ENCODE measurements at regions not wholly inside any gene's neighbourhood (a gene's known extent, or its start where the extent isn't known, plus 50 kb on each side); places are given as distances from the start of the nearest gene placed in this dataset.
A peak's percentile ranks its signal among the peaks of the same experiment; 100 is the strongest.
"Not testable (repeated sequence)": the region's sequence is repeated elsewhere in the genome, so short reads cannot be mapped to it uniquely, and the experiment has no call there.

DNA sequence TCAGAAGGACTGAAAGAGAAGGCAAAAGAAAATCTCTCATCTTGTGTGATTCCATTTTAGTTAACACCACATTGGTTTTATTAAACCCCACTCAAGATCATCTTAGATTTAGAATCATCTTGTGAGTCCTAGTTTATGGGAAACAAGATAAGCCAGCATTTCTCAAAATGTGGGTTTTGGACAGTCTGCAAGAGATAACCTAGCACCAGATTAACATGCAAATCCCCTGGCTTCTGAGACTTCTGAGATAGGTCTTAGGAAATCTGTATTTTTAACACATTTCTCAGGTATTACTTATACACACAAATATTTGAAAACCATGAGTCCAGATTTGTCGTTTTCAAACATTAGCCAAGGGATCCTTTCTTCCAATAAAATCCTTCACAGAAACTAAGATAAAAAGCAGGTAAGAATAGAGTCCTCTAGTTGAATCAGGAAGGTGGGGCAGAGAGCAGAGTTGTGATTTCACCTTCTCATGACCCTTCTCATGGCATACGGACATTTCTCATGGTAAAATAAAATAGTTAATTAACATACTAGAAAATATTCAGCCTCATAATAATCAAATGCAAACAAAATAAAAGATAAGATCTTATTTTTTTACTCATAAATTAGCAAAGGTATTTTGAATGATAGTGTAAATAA is 287.2 kb upstream of the FN1 start:
- no peak overlapping the region for H3K27ac ChIP-seq
- TF ChIP-seq POLR2A (IDR thresholded peaks at IDR 0.05): no peak
- TF ChIP-seq EP300 (IDR thresholded peaks at IDR 0.05): no peak
- no peak for TF ChIP-seq CTCF (IDR thresholded peaks at IDR 0.05)
- no peaks in the 10 kb centered on the region for H3K27me3 ChIP-seq
- H3K4me3 ChIP-seq: no peak overlapping the region
- intact Hi-C loops (cut with DNase I): no loop called here
- no peaks in the 10 kb centered on the region for H3K36me3 ChIP-seq
- no peaks in the 10 kb centered on the region for H3K9me3 ChIP-seq
- no peak for DNase-seq
- WGBS, 3 donors: 84 to 89% (median 87%) methylated on average over 2 of the region's 2 CpGs
- H3K4me1 ChIP-seq (ENCODE audit: insufficient read depth): peaks cover 5% of the 10 kb centered on the region

- Histone ChIP-seq H3K9me3 (no peaks in the 10 kb centered on the region), H3K4me3 (no peak overlapping the region), H3K4me1 (ENCODE audit: insufficient read depth) (peaks cover 8% of the 10 kb centered on the region), H3K27me3 (no peaks in the 10 kb centered on the region), H3K27ac (no peak overlapping the region), H3K36me3 (no peaks in the 10 kb centered on the region)
- TF ChIP-seq EP300 (IDR thresholded peaks at IDR 0.05): no peak
- no peak for TF ChIP-seq POLR2A (IDR thresholded peaks at IDR 0.05)
- no peak for TF ChIP-seq CTCF (IDR thresholded peaks at IDR 0.05)
- DNase-seq: peak in 1 of 5 donors; percentile 47
- intact Hi-C loops (cut with DNase I): no loop called here
- WGBS, 3 donors: 57 to 74% (median 58%) methylated on average over 5 of the region's 5 CpGs
Observed at GRCh38 chr2:215722125-215722524, 286.3 kb upstream of the FN1 start.

DNA sequence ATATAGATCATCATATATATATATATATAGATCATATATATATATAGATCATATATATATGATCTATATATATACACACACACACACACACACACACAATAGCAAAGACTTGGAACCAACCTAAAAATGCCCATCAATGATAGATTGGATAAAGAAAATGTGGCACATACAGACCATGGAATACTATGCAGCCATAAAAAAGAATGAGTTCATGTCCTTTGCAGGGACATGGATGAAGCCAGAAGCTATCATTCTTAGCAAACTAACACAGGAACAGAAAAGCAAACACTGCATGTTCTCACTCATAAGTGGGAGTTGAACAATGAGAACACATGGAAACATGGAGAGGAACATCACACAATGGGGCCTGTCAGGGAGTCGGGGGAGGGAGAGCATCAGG is 285.6 kb upstream of the FN1 start:
- H3K27ac ChIP-seq; H3K36me3 ChIP-seq; intact Hi-C loops (cut with DNase I); H3K4me3 ChIP-seq; DNase-seq; H3K4me1 ChIP-seq (ENCODE audit: insufficient read depth); H3K9me3 ChIP-seq; H3K27me3 ChIP-seq: not testable (repeated sequence)
- 90 to 93% (median 91%) methylated on average over 1 of the region's 1 CpG for WGBS, 3 donors

- no peaks in the 10 kb centered on the region for H3K36me3 ChIP-seq
- intact Hi-C loops (cut with DNase I): no loop called here
- peaks cover 8% of the 10 kb centered on the region for H3K4me1 ChIP-seq (ENCODE audit: insufficient read depth)
- no peak overlapping the region for H3K27ac ChIP-seq
- TF ChIP-seq EP300 (IDR thresholded peaks at IDR 0.05) (no peak), POLR2A (IDR thresholded peaks at IDR 0.05) (no peak), CTCF (IDR thresholded peaks at IDR 0.05) (no peak)
- 62 to 77% (median 74%) methylated on average over 3 of the region's 3 CpGs for WGBS, 3 donors
- no peaks in the 10 kb centered on the region for H3K9me3 ChIP-seq
- H3K4me3 ChIP-seq: no peak overlapping the region
- no peaks in the 10 kb centered on the region for H3K27me3 ChIP-seq
- no peak for DNase-seq
Observed at GRCh38 chr2:215718890-215719289, 283.0 kb upstream of the FN1 start.

- intact Hi-C loops (cut with DNase I): no loop called here
- Histone ChIP-seq H3K27me3 (no peaks in the 10 kb centered on the region), H3K27ac (peak overlapping the region in 1 of 2 donors; percentile 21), H3K4me3 (no peak overlapping the region), H3K36me3 (no peaks in the 10 kb centered on the region), H3K9me3 (no peaks in the 10 kb centered on the region), H3K4me1 (ENCODE audit: insufficient read depth) (peaks cover 11% of the 10 kb centered on the region)
- 6 to 9% (median 9%) methylated on average over 2 of the region's 2 CpGs for WGBS, 3 donors
- no peak for DNase-seq
- TF ChIP-seq POLR2A (IDR thresholded peaks at IDR 0.05) (no peak), EP300 (IDR thresholded peaks at IDR 0.05) (no peak), CTCF (IDR thresholded peaks at IDR 0.05) (no peak)
Observed at GRCh38 chr2:215718436-215718835, 282.6 kb upstream of the FN1 start.

All from ovary (tissue), 7 donors.